Fibroblast of the aortic adventitia (primary cell): ENCODE measurements at regions not wholly inside any gene's neighbourhood (a gene's known extent, or its start where the extent isn't known, plus 50 kb on each side); places are given as distances from the start of the nearest gene placed in this dataset.

Experiments
- DNase-seq: peaks from one replicate; pipeline ENCODE4 v3.0.0-alpha.2; 2010; ENCODE audit warnings: low read depth
- H3K4me3 ChIP-seq: 2 replicates; pipeline ENCODE4 v1.5.1; 2011; ENCODE audit warnings: low read depth, mild to moderate bottlenecking, control low read depth, low read length, moderate library complexity
- TF ChIP-seq, protein P1 (sequence below): IDR thresholded peaks from 2 replicates; pipeline ENCODE4 v1.5.1; 2011; ENCODE audit warnings: mild to moderate bottlenecking, low read length, control low read depth, inconsistent platforms; ENCODE audit not compliant: insufficient read depth

DNA sequence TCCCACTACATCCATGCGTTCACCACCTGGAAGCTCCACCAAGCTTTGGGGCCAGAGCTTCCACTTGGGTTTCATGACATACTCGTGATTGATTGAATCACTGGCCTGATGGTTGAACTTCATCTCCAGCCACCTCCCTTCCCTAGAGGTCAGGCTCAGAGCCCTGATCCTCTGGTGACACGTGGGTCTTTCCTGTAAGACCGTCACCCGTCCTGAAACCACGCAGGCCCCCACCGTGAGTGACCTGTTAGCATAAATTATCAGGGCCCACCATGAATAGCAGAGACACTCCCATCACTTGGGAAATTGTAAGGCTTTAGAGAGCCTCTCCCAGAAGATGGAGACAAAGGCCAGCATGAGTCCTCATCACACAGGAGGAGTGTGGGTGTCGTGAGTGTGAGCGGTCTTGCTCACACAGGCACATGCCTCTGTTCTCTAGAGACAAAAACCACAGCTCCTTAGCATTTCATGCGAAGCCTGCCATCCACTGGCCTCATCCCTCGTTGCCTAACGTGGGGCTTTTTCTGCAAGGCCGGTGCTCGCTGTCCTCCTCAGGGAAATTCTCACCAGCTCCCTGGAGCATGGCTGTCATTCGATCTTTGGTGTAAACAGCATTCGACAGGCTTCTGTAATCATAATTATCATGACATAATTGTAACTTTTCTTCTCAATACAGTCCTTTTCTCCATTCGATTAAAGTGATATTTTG, 65.1 kb upstream of the DUSP22 start:
- H3K4me3 ChIP-seq: no peak overlapping the region
- TF ChIP-seq, protein P1, sequence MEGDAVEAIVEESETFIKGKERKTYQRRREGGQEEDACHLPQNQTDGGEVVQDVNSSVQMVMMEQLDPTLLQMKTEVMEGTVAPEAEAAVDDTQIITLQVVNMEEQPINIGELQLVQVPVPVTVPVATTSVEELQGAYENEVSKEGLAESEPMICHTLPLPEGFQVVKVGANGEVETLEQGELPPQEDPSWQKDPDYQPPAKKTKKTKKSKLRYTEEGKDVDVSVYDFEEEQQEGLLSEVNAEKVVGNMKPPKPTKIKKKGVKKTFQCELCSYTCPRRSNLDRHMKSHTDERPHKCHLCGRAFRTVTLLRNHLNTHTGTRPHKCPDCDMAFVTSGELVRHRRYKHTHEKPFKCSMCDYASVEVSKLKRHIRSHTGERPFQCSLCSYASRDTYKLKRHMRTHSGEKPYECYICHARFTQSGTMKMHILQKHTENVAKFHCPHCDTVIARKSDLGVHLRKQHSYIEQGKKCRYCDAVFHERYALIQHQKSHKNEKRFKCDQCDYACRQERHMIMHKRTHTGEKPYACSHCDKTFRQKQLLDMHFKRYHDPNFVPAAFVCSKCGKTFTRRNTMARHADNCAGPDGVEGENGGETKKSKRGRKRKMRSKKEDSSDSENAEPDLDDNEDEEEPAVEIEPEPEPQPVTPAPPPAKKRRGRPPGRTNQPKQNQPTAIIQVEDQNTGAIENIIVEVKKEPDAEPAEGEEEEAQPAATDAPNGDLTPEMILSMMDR: no peak
- DNase-seq: peak; percentile 40

DNA sequence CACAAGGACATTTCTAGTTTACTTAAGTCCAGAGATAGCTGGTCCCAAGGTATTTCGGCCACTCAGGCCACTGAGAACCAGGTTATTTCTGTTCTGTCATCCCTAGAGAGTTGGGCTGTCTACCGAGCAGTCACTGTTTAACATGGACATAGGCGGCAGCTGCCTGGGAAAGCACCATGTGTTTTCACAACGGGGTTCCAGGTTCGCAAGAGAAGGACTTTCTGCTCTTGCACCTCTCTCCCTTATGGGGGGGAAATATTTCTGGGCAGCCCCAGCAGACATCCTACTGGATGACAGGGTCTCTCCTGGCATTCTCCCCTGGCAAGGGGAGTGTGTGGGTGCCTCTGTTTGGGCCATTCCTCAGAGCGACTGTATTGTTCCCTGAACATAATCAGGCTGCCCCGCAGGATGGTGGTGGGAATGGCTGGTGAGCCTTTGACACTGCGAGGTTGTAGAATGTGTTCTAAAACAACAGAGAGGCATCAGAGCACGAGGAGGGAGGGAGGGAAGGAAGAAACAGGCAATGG, 64.4 kb upstream of the DUSP22 start:
- TF ChIP-seq, protein P1: no peak
- no peak overlapping the region for H3K4me3 ChIP-seq
- DNase-seq: no peak

DNA sequence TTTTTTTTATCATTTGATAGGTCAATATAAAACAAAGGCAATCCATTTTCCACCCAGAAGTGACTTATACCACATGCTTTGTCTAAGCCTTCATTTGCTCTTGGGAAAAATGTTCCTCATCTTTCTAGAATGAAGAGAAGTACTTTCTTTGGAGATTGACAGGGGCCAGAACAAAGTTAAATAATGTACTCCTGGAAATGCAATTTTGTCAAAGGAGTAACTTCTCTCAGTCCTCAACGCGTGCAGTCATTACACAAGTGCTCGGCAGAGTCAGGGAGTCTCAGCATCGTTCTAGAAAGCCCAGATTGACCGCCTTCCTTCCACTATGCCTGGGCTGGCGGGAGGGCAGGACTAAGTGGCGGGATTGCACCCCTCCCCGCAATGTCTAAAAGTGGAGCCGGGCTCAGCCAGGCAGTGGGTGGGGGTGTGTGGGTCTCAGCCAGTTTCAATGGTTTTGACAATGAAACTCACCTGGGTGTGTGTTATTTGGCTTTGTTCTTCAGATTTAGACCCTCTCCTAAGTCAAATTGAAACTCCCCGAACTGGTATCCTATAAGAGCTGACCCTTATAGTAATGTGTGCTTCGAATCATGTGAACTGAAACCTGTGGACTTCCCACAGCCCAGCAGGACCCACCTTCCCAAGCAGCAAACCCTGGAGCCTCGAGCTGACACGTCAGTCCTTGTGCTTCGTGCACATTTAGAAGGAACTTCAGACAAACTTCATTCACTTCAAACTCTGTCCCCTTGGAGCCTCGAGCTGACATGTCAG, 63.2 kb upstream of the DUSP22 start:
- TF ChIP-seq, protein P1: no peak
- H3K4me3 ChIP-seq: no peak overlapping the region

DNA sequence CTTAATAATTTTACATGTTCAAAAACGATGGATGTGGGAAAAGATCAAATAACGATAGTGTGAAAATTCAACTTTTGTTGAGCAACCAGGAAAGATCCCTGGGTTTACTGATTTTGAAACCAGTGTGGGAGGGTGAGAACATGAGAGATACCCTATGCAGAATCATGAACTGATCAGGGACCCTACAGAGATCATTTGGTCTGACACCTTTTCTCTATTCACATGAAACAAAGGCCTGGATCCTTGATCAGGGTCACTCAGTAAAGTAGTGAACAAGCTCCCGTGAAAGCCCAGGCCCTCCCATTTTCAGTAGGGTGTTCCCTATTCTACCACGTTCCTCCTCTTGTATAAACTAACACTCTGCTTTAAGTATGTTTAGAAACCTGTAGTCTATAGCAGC, 60.5 kb upstream of the DUSP22 start:
- TF ChIP-seq, protein P1: no peak
- no peak overlapping the region for H3K4me3 ChIP-seq
- DNase-seq: no peak

More for the DNA sequence above, 63.2 kb upstream of the DUSP22 start:
- DNase-seq: no peak

DNA sequence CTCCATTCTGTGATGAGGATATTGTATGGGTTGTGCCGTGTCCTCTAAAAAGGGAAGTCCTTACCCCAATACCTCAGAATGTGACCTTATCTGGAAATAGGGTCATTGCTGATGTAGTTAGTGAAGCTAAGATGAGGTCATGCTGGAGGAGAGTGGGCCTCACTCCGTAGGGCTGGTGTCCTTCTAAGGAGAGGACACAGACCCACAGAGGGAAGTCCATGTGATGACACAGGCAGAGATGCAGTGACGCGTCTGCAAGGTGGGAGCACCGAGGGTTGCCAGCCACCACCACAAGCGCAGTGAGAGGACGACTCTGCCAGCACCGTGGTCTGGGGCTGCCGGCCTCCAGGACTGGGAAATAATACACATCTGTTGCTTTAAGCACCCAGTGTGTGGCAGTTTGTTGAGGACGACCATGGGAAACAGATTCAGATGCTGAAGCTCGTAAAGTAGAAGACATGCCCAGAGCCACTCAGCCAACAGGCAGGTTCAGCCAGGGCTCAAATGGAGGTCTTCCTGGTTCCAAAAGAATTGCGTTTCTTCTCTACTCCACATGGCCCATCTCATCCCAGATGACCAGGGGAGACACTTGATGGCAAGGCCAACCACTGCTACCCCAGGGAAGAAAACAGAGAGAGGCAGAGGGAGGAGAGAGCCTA, 59.2 kb upstream of the DUSP22 start:
- H3K4me3 ChIP-seq: no peak overlapping the region
- no peak for DNase-seq
- TF ChIP-seq, protein P1: no peak

DNA sequence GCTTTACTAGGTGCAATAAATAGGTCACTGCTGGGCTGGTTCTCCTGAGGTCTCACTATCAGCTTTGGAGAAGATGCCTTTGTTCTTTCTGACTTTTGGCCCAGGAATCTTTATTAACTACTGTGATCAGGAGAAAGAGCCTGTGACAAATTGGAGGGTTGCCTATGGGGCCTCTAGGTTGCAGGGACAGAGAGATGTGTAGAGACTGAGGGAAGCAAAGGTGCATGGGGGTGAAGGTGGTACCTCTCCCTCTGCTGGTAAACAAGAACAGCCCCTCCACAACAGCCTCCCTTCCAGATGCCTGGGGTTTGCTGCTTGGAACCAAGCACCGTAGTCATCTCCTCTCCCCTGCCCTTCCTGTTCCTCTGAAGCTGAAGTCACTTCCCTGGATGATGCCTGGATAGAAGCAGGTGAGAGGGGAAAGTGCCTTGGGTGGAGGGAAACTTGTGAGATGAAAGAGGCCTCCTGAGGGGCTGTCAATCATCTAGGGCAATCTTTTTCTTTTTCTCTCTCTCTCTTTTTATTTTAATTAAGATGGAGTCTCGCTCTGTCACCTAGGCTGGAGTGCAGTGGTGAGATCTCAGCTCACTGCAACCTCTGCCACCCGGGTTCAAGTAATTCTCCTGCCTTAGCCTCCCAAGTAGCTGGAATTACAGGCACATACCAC, 57.4 kb upstream of the DUSP22 start:
- H3K4me3 ChIP-seq: no peak overlapping the region
- TF ChIP-seq, protein P1: no peak
- DNase-seq: no peak
